ENCODE measurements at regions not wholly inside any gene's neighbourhood (a gene's known extent, or its start where the extent isn't known, plus 50 kb on each side); places are given as distances from the start of the nearest gene placed in this dataset.

DNA sequence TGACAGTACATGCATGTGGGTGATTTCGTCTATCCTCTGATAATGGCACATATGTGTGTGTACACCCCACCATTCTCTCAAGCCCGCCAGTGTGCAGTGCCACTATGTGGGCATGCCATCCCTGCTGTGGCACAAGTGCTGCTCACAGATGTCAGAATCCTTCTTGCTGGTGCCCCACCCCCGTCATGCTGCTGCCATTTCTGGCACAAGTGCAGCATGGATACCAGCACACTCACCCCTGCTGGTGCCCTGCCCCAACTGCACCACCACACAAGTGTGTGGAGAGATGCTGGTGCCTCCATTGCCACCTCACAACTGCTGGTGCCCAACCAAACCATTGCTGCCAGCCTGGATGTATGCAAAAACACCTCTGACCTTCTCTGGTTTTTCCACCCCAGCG, 1133.8 kb downstream of the TECRL start:
- TF ChIP-seq POLR2A (IDR thresholded peaks at IDR 0.05), result no peak
- TF ChIP-seq, protein P1, sequence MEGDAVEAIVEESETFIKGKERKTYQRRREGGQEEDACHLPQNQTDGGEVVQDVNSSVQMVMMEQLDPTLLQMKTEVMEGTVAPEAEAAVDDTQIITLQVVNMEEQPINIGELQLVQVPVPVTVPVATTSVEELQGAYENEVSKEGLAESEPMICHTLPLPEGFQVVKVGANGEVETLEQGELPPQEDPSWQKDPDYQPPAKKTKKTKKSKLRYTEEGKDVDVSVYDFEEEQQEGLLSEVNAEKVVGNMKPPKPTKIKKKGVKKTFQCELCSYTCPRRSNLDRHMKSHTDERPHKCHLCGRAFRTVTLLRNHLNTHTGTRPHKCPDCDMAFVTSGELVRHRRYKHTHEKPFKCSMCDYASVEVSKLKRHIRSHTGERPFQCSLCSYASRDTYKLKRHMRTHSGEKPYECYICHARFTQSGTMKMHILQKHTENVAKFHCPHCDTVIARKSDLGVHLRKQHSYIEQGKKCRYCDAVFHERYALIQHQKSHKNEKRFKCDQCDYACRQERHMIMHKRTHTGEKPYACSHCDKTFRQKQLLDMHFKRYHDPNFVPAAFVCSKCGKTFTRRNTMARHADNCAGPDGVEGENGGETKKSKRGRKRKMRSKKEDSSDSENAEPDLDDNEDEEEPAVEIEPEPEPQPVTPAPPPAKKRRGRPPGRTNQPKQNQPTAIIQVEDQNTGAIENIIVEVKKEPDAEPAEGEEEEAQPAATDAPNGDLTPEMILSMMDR (IDR thresholded peaks at IDR 0.05), result no peak
- H3K27ac ChIP-seq, result no peak overlapping the region
- DNase-seq, result no peak

DNA sequence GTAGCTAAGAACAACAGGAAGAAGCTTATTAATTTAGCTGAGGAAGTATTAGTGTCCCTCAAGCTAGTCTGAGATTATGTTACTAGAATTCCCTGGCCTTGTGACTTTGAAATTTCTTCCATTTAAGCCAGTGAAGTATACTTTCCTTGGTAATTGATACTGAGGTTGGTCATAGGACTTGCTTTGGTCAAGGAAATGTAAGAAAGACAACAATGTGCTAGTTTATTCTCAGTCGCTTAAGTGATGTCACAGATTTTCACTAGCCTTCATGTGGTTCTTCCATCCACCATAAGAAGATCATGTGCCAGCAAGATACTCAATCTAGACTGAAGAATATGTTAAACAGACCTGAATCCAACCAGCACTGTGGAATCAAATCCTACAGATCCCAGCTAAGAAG, 1140.1 kb downstream of the TECRL start:
- H3K9me3 ChIP-seq, result no peaks in the 10 kb centered on the region
- DNase-seq, result no peak
- H3K36me3 ChIP-seq, result no peaks in the 10 kb centered on the region
- TF ChIP-seq POLR2A (IDR thresholded peaks at IDR 0.05), result no peak
- TF ChIP-seq, protein P1 (IDR thresholded peaks at IDR 0.05), result no peak
- H3K27ac ChIP-seq, result no peak overlapping the region
- no peaks in the 10 kb centered on the region for H3K27me3 ChIP-seq
- H3K4me3 ChIP-seq, result no peak overlapping the region
- no peaks in the 10 kb centered on the region for H3K4me1 ChIP-seq

More for the DNA sequence above, 1133.8 kb downstream of the TECRL start:
- no peaks in the 10 kb centered on the region for H3K36me3 ChIP-seq
- H3K4me1 ChIP-seq, result no peaks in the 10 kb centered on the region
- H3K4me3 ChIP-seq, result no peak overlapping the region
- H3K27me3 ChIP-seq, result no peaks in the 10 kb centered on the region
- H3K9me3 ChIP-seq, result no peaks in the 10 kb centered on the region

DNA sequence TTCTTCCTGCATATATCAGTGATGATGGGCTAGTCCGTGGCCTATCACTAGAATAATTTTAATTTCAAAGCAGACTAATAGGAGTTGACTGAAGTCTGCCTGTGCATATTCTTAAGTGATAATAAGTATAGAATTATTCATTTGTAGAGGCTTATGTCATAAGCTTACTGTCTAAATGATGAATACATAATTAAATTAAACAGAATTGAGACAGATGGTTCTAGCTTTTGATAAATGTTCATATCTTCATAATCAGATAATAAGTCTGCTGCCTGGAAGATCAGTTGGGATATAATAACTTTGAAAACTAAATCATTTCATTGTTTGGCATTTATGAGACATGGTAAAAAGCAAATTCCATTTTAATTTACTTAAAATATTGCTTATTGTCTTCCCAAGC, 1175.6 kb downstream of the TECRL start:
- no peaks in the 10 kb centered on the region for H3K27me3 ChIP-seq
- no peaks in the 10 kb centered on the region for H3K36me3 ChIP-seq
- no peaks in the 10 kb centered on the region for H3K9me3 ChIP-seq
- H3K27ac ChIP-seq, result no peak overlapping the region
- no peaks in the 10 kb centered on the region for H3K4me1 ChIP-seq
- no peak overlapping the region for H3K4me3 ChIP-seq
- DNase-seq, result no peak
- TF ChIP-seq POLR2A (IDR thresholded peaks at IDR 0.05), result no peak
- TF ChIP-seq, protein P1 (IDR thresholded peaks at IDR 0.05), result no peak

DNA sequence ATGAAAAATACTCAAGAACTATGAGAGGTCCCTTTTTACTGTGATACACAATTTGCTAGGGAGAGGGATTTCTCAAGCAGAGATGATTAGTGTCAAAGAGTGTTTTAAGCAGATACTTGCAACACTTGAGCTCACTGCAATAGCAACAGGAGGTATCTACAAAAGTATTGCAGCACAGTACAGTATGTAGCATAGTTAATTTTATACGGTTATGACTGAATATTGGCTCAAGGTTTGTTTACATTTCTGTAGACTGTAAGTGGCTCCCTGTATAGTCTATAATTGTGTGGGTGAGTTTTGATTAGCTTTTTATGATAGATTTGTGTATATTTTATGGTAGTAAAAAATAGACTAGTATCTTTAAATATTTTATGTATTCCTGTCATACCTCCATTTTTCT, 1177.2 kb downstream of the TECRL start:
- DNase-seq, result no peak
- H3K36me3 ChIP-seq, result no peaks in the 10 kb centered on the region

DNA sequence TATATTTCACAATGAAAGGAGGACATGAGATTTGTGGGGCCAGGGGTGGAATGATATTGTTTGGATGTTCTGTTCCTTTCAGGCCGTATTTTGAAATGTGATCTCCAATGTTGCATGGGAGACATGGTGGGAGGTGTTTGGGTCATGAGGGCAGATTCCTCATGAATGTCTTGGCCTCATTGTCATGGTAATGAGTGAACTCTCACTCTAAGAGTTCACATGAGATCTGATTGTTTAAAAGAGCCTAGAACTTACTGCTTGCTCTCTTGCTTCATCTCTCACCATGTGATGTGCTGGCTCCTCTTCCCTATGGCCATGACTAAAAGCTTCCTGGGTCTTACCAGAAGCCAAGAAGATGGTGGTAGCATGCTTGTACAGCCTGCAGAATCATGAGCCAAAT, 1183.0 kb downstream of the TECRL start:
- DNase-seq, result no peak
- Histone ChIP-seq H3K27ac (no peak overlapping the region), H3K27me3 (no peaks in the 10 kb centered on the region), H3K9me3 (no peaks in the 10 kb centered on the region), H3K4me1 (no peaks in the 10 kb centered on the region), H3K4me3 (no peak overlapping the region), H3K36me3 (no peaks in the 10 kb centered on the region)
- no peak for TF ChIP-seq POLR2A (IDR thresholded peaks at IDR 0.05)
- TF ChIP-seq, protein P1 (IDR thresholded peaks at IDR 0.05), result no peak

More for the DNA sequence above, 1177.2 kb downstream of the TECRL start:
- TF ChIP-seq POLR2A (IDR thresholded peaks at IDR 0.05), result no peak
- TF ChIP-seq, protein P1 (IDR thresholded peaks at IDR 0.05), result no peak
- Histone ChIP-seq H3K4me1 (no peaks in the 10 kb centered on the region), H3K9me3 (no peaks in the 10 kb centered on the region), H3K27me3 (no peaks in the 10 kb centered on the region), H3K4me3 (no peak overlapping the region), H3K27ac (no peak overlapping the region)

DNA sequence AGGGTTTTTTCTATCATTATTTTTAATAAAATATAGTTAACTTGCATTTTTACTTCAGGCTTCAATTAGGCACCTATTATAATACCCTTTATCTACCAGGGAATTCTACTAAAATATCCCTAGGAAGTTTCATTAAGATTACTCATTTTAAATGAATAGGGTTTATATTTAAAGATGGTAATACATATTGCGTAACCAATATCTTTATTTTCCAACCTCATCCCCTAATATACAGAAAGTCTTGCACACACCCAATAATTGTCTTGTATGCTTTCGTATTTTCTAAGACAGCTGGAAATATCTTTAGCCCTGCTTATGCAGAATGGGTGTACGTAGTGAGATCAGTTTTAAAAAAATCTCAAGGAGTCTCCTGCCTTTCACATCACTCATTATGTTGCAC, 1186.8 kb downstream of the TECRL start:
- DNase-seq, result no peak
- Histone ChIP-seq H3K36me3 (no peaks in the 10 kb centered on the region), H3K27ac (no peak overlapping the region), H3K9me3 (no peaks in the 10 kb centered on the region), H3K27me3 (no peaks in the 10 kb centered on the region), H3K4me1 (no peaks in the 10 kb centered on the region), H3K4me3 (no peak overlapping the region)
- TF ChIP-seq POLR2A (IDR thresholded peaks at IDR 0.05), result no peak
- TF ChIP-seq, protein P1 (IDR thresholded peaks at IDR 0.05), result no peak

Data from Peyer's patch (tissue), 4 donors.